NCI-H2227 (cell line): ENCODE measurements at regions not wholly inside any gene's neighbourhood (a gene's known extent, or its start where the extent isn't known, plus 50 kb on each side); places are given as distances from the start of the nearest gene placed in this dataset.

Experiments
- DNase-seq: peaks from one replicate; lab custom pipeline; 2025; ENCODE audit not compliant: unreplicated experiment; lab: John Stamatoyannopoulos, UW

DNA sequence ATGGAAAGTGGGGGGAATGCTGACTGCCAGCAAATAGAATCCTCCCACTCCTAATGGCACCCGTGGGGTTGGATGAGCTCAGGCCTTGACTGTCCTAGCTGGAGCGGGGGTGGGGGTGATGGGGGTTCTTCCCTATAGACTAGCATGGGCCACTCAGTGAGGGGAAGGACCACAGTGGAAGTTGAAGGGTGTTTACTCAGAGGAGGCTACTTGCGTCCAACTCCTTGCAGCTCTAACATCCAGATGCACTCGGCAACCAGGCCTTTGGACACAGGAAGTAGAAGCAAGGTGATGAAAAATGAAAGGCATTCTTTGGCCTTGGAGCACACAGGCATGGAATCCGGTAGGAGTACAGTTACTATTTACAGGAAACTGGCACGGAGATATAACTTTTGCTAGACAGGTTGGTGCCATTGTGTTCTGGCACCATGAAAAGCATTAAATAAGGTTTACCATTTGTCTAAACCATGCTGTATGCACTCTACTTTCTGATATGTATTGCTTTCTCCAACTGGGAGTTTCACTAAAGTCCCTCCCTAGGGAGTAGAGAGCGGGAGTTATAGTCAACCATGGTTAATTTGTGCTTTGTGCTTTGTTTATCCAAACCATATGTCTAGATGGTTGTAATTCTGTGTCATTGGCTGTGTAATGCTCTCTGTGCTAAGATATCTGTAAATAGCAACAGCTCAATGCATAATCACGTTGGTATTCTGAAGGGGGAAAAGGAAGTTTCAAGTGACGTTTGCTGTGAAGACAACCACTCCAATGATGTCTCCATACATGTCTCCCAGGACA is 125.3 kb downstream of the TSHZ3 start:
- no peak for DNase-seq

- DNase-seq: no peak
Measured at GRCh38 chr19:31220540-31220939, 128.7 kb downstream of the TSHZ3 start.

DNA sequence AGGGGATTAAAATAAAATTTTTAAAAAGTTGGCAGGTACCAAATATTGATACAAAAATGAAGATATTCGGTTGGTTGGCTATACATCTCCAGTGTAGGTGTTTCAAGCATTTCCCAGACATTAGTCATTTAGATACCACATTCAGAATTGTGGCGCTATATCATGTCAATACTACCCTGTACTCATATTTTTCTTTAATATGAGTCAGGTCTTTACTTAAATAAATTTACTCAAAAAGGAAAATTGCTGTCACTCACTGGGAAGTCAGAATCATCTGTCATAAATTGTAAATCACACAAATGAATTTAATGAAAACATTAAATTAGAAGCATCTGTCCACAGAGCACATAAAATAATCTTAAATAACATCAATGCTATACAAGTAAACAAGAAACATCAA is 134.2 kb downstream of the TSHZ3 start:
- DNase-seq: no peak

DNA sequence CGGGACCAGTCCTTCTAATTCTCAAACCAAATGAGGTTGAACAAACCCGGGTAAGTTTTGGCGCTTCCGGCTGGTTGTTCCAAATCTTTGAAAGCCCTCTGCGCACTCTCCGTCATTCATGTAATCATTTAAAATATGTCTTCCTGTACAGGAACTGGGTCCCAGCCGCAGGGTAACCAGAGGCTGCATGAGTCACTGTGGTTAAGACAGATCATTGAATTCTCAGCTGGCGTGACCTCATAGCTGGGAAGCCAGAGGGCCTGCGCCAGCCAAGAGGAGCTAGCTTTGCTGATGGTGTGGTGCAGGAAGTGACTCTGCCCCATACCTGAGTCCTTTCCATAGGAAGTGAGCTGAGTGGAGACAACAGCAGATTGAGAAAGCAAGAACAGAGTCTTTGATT is 135.2 kb downstream of the TSHZ3 start:
- DNase-seq: no peak

DNA sequence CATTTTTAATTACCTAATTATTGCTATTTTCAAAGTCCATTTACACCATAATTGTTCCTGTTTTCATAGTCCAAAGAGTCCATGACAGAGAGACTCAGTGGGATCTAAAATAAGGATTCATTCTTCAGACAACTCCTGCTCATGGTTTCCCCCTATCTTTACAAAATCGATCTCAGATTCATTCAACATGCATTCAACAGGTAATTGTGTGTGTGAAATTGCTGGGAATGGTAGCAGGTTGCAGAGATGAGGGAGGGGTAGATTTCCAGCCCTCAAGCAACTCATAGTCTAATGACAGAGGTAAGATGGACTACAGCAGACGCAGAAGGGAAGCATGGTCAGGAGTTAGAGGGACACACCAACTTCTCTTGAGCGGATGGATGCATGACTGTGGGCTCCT is 138.1 kb downstream of the TSHZ3 start:
- DNase-seq: no peak

GRCh38 chr19:31205887-31206518 is 143.2 kb downstream of the TSHZ3 start:
- no peak for DNase-seq

DNA sequence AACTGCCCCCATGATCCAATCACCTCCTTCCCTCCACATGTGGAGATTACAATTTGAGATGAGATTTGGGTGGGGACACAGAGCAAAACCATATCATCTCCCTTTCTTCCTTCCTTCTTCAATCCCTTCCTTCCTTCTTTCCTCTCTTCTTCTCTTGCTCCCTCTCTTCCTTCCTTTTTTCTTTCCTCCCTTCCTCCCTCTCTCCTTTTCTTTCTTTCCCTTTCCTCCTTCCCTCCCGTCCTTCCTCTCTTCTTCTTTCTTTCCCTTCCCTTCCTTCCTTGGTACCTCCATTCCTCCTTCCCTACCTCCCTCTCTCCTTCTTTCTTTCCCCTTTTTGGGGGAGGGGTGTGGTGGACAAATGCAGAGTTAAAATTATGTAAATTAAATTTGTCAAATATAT is 145.1 kb downstream of the TSHZ3 start:
- no peak for DNase-seq

GRCh38 chr19:31185261-31185660 is 164.0 kb downstream of the TSHZ3 start:
- DNase-seq: no peak

DNA sequence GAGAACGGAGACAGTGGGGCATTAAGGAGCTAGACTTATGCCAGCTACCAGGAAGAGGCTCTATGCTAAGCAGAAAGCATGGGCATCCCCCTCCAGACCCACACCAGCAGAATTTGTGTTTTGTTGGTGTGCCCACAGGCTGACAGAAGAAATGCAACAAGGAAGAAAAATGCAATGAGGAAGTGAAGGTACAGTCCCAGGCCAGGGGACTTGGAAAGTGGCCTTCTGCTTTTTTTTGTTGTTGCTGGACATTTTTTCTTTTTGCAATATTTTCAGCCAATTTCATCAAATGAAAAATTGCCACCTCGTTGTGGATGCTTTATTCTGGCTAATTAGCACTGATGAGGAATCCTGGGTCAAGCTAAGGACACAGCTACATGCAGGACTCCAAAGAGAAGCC is 167.7 kb downstream of the TSHZ3 start:
- no peak for DNase-seq

GRCh38 chr19:31180907-31181306 is 168.3 kb downstream of the TSHZ3 start:
- DNase-seq: no peak

- DNase-seq: no peak
Measured at GRCh38 chr19:31179471-31179852, 169.8 kb downstream of the TSHZ3 start.

DNA sequence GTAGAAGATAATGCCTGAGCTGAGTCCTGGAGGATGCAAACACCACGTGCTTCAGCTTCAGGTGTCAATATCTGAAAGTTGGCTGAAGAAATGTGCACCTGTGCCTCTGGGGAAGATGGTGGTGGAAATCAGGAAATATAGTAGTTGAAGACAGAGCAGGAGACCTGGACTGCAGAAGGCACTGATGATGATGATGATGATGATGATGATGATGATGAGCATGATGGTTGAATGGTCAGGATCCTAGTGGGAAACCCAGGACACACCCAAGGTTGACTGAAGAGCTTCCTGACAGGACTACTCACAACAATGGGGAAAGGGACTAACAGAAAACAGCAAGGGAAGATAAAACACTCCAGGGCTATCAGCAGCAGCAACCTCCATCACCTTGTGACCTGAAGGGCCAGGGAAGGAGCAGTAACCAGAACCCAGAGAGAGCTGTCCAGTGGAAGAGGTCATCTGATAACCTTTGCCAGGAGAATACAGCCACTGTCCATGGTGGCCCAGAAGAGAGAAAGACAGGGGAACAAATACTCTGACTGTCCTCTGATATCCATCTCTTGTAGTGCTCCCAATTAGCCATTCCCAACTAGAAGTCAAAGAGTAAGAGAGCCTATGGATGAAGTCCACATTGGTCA is 170.3 kb downstream of the TSHZ3 start:
- no peak for DNase-seq

DNA sequence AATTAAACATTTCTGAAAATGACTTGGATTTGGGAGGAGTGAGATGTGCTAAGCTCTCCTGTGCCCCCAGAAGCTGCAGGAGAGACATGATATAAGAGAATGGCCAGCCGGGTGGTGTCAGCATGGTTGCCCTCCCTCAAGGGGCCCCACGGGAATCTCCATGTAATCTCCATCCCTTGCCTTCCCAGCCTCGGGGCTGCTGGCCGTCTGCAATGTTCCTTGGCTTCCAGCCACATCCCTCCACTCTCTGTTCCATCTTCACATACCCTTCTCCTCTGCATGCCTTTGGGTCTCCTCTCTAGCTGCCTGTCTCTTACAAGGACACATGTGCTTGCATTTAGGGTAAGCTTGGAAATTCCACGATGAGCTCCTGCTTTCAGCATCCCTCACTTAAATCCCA is 172.0 kb downstream of the TSHZ3 start:
- no peak for DNase-seq

GRCh38 chr19:31175564-31176348 is 173.5 kb downstream of the TSHZ3 start:
- no peak for DNase-seq

- no peak for DNase-seq
Measured at GRCh38 chr19:31174948-31175347, 174.3 kb downstream of the TSHZ3 start.

DNA sequence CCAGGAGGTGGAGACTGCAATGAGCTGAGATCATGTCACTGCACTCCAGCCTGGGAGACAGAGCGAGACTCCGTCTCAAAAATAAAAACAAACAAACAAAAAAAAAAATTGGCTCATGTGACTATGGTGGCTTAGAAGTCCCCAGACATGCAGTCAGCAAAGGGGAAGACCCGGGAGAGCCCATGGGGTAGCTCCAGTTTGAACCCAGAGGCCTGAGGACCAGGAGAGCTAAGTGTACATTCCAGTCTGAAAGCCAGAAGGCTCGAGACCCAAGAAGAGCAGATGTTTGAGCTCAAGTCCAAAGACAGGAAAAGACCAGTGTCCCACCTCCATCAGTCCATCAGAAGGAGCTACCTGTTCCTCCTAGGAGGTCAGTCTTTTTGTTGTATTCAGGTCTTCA is 175.2 kb downstream of the TSHZ3 start:
- no peak for DNase-seq

GRCh38 chr19:31171936-31172335 is 177.3 kb downstream of the TSHZ3 start:
- no peak for DNase-seq

DNA sequence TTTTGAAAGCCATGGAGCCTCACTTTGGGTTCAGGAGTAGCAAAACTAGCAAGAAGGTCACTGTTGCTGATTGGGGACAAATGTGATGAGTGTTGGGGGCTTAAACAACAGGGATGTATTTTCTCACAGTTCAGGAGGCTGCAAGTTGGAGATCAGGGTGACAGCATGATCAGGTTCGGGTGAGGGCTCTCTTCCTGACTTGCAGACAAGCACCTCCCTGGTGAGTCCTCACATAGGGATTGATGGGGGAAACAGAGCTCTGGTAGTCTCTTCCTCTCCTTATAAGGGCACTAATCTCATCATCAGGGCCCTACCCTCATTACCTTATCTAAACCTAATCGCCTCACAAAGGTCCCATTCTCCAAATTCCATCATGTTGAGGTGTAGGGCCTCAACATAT is 179.2 kb downstream of the TSHZ3 start:
- no peak for DNase-seq

DNA sequence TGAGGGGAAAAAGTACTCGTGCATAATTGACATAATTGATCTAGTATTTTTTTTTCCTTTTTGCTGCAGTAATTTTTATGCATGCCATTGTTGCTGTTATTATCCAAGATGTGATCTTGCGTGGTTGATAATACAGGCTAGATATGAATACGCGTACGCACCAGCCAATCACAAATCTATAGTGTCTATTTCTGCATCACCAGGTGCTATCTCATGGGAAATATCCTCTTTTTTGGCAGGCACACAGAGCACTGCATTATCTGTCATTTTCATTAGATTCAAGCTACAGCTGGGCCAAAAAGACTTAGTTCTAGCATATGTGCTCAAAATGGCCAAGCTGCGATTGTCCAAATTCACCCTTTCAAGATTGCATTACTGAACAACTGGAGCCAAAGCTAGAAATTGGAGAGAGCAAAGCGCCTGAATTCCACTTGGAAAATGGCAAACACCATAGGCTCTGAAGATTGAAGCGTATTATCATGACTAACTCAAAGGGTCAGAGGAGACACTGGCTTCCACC is 181.1 kb downstream of the TSHZ3 start:
- no peak for DNase-seq

DNA sequence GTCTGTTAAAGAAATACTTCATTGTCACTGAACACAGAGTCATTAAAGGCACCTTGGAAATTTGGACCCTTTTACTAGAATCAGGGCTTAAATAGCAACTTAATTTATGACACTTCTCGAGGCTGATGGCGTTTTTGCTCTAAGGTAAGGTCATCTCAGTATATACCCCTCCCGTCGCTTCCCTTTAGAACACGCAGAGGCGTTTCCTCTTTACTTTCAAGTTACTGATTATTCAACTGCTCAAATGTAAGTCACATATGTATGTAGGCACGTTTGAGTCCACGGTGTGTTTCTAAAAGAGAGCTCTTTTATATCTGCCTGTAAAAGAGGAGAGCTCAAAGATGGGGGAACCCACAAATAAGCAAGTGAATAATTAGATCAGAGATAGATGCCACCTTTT is 181.5 kb downstream of the TSHZ3 start:
- no peak for DNase-seq

DNA sequence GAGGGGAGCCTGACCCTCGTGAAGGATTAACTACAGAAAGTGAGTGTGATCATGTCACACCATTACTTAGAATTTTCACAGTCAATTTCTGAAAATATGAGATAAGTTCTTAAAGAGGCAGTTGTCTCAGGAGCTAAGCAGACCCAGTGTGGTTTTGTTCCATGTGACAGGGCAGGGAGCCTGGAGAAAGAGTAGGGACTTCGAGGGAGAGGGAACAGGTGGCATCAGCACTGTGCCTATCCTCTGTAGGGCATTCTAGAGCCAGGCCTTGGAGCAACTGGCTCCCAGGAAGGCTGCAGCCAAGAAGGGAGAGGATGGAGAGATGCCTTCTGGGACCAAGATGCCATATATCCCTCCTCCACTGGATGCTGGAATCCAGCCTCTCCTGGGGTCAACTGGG is 183.0 kb downstream of the TSHZ3 start:
- no peak for DNase-seq
